GM12878 (cell line): ENCODE measurements at regions not wholly inside any gene's neighbourhood (a gene's known extent, or its start where the extent isn't known, plus 50 kb on each side); places are given as distances from the start of the nearest gene placed in this dataset.

Source experiments
- ATAC-seq: fragments of 200-7000 bp; cut with Tn5 transposase; 3 replicates; pipeline ENCODE4 v1.9.1; 2020; ENCODE audit warnings: mild to moderate bottlenecking, moderate library complexity
- BruUV-seq: library from RNA; stranded (reverse); fragments of 400-500 nt; replicated peaks from 2 replicates; lab custom pipeline; 2021; lab: Mats Ljungman, UMichigan
- CTCF ChIA-PET: fragments of 300-600 bp; sonication (Branson Sonifier 250); formaldehyde crosslinking; extraction: SDS; loops from one replicate; lab custom pipeline; 2021; ENCODE audit warnings: inconsistent platforms; lab: Yijun Ruan, JAX
- POLR2A ChIA-PET: fragments of 350-600 bp; formaldehyde crosslinking; extraction: SDS; loops from one replicate; lab custom pipeline; 2021; ENCODE audit warnings: inconsistent platforms; lab: Charles Lee
- RAD21 ChIA-PET: fragments of 300-600 bp; sonication (Branson Sonifier 250); formaldehyde crosslinking; loops from one replicate; lab custom pipeline; 2023; ENCODE audit warnings: antibody characterized with exemption; ENCODE audit not compliant: unreplicated experiment; lab: Charles Lee
- SMC1A ChIA-PET: fragments of 300-600 bp; sonication (Branson Sonifier 250); formaldehyde crosslinking; loops from one replicate; lab custom pipeline; 2023; ENCODE audit not compliant: unreplicated experiment, uncharacterized antibody; lab: Charles Lee
- DNase-seq: peaks from one replicate; pipeline ENCODE4 v3.0.0-alpha.2; 2011; ENCODE audit warnings: low read depth, low spot score
- FAIRE-seq: peaks from 3 replicates; lab custom pipeline; 2011; peaks lifted over from hg19 to GRCh38; lab: Jason Lieb, UNC
- H2AFZ ChIP-seq: 2 replicates; pipeline ENCODE4 v1.6.0; 2011; ENCODE audit warnings: low read depth, low read length, control low read depth; ENCODE audit not compliant: control insufficient read depth
- H3K27ac ChIP-seq: 2 replicates; pipeline ENCODE4 v1.5.1; 2011; ENCODE audit warnings: control low read depth; ENCODE audit not compliant: control insufficient read depth, insufficient read depth
- H3K27me3 ChIP-seq, 2 experiments: replicated peaks in 1 of 2; 2 replicates each; pipeline versions ENCODE4 v1.6.0 to v1.6.1; 2011; ENCODE audit warnings: low read length in 1 of 2; ENCODE audit not compliant: control insufficient read depth in 2 of 2, insufficient read depth in 2 of 2
- H3K36me3 ChIP-seq, 2 experiments: 2 replicates each; pipeline ENCODE4 v1.5.1; 2011; ENCODE audit warnings: low read length in 1 of 2; ENCODE audit not compliant: control insufficient read depth in 2 of 2, insufficient read depth in 2 of 2
- H3K4me1 ChIP-seq: 2 replicates; pipeline ENCODE4 v1.6.1; 2011; ENCODE audit warnings: mild to moderate bottlenecking, low read length, moderate library complexity, mixed read lengths; ENCODE audit not compliant: control insufficient read depth, insufficient read depth
- H3K4me2 ChIP-seq: 2 replicates; pipeline ENCODE4 v1.6.0; 2011; ENCODE audit warnings: control low read depth; ENCODE audit not compliant: control insufficient read depth, insufficient read depth
- H3K4me3 ChIP-seq: fragments of 200-600 bp; sonication (generic); 2 replicates; pipeline ENCODE4 v1.5.1; 2016
- H3K79me2 ChIP-seq: 2 replicates; pipeline ENCODE4 v1.6.0; 2011; ENCODE audit warnings: low read length; ENCODE audit not compliant: control insufficient read depth, insufficient read depth
- H3K9ac ChIP-seq: 2 replicates; pipeline ENCODE4 v1.8.0; 2011; ENCODE audit warnings: low read length, control low read depth, mixed read lengths; ENCODE audit not compliant: control insufficient read depth, insufficient read depth
- H3K9me3 ChIP-seq: replicated peaks from 3 replicates; pipeline ENCODE4 v1.5.1; 2011; ENCODE audit warnings: mild to moderate bottlenecking, low read length; ENCODE audit not compliant: control insufficient read depth, insufficient read depth
- H4K20me1 ChIP-seq: 2 replicates; pipeline ENCODE4 v1.6.0; 2011; ENCODE audit not compliant: control insufficient read depth, insufficient read depth
- ATF3 ChIP-seq: IDR thresholded peaks from 2 replicates; pipeline ENCODE4 v1.6.1; 2011; ENCODE audit warnings: low read depth, mild to moderate bottlenecking, low read length, moderate library complexity, borderline replicate concordance; ENCODE audit errors: extremely low read depth
- CUX1 ChIP-seq: IDR thresholded peaks from 2 replicates; pipeline ENCODE4 v1.6.1; 2012; ENCODE audit warnings: improper control_type of control experiment, low read depth, low read length; ENCODE audit not compliant: insufficient replicate concordance
- E2F8 ChIP-seq: fragments of 450-650 bp; IDR thresholded peaks from 2 replicates; pipeline ENCODE4 v1.6.1; 2018; ENCODE audit warnings: mild to moderate bottlenecking, low read depth, moderate library complexity; ENCODE audit not compliant: partially characterized antibody
- E4F1 ChIP-seq: fragments of 450-650 bp; IDR thresholded peaks from 2 replicates; pipeline ENCODE4 v1.6.1; 2018; ENCODE audit warnings: borderline replicate concordance, mild to moderate bottlenecking; ENCODE audit not compliant: partially characterized antibody
- NBN ChIP-seq: fragments of 450-650 bp; IDR thresholded peaks from 2 replicates; pipeline ENCODE4 v1.6.1; 2016
- PAX8 ChIP-seq: fragments of 450-650 bp; IDR thresholded peaks from 2 replicates; pipeline ENCODE4 v1.6.1; 2017; ENCODE audit warnings: mild to moderate bottlenecking, moderate library complexity
- RB1 ChIP-seq: fragments of 450-650 bp; formaldehyde crosslinking; IDR thresholded peaks from 2 replicates; pipeline ENCODE4 v1.6.1; 2017; ENCODE audit warnings: mild to moderate bottlenecking, borderline replicate concordance
- SKIL ChIP-seq: fragments of 450-650 bp; IDR thresholded peaks from 2 replicates; pipeline ENCODE4 v1.6.1; 2017; ENCODE audit warnings: mild to moderate bottlenecking, low read depth, inconsistent platforms; ENCODE audit not compliant: poor library complexity, severe bottlenecking
- SUPT20H ChIP-seq: IDR thresholded peaks from 2 replicates; pipeline ENCODE4 v1.6.1; 2011; ENCODE audit warnings: low read depth, mild to moderate bottlenecking, low read length, moderate library complexity, borderline replicate concordance; ENCODE audit not compliant: control insufficient read depth
- WGBS: methylation state at CpG from one replicate; pipeline ENCODE4 v1.1.6; 2016; ENCODE audit warnings: low lambda C conversion rate; ENCODE audit not compliant: insufficient replicate concordance, insufficient coverage; ENCODE audit errors: missing lambda C conversion rate; 5-methylcytosine and 5-hydroxymethylcytosine counted together
- in situ Hi-C: fragments of 300-500 bp; cut with MboI; formaldehyde crosslinking; loops from 9 replicates; pipeline ENCODE4 v1.14.3; 2018; ENCODE audit warnings: mixed read lengths
- intact Hi-C: fragments of 100-400 bp; cut with micrococcal nuclease; formaldehyde crosslinking; loops from one replicate; pipeline ENCODE4 v1.14.2; 2022; ENCODE audit not compliant: unreplicated experiment

- ATAC-seq = no peak
- TF ChIP-seq SKIL (no peak), RB1 (no peak), PAX8 (no peak), ATF3 (no peak), NBN (no peak), CUX1 (no peak), E2F8 (no peak), E4F1 (no peak), SUPT20H (no peak)
- 21% methylated on average over 2 of the region's 2 CpGs for WGBS
- H3K79me2 ChIP-seq = no peaks in the 10 kb centered on the region
- peaks cover 5% of the 10 kb centered on the region; the same call in 2 of the 3 replicates for H3K9me3 ChIP-seq
- H2AFZ ChIP-seq = no peak overlapping the region
- RAD21 ChIA-PET = no interaction called here
- POLR2A ChIA-PET = interaction anchor here (1.2 kb wide), 1 partner anchor 13 kb away, joined by 4 read pairs; no protein-coding TSS in a partner anchor
- H3K9ac ChIP-seq = no peak overlapping the region
- peaks cover 3% of the 10 kb centered on the region; the same call in 1 of the 2 replicates for H3K4me1 ChIP-seq
- no TSS peak for BruUV-seq
- no peak overlapping the region for H3K27ac ChIP-seq
- H4K20me1 ChIP-seq = no peaks in the 10 kb centered on the region
- H3K4me3 ChIP-seq = no peak overlapping the region
- peaks cover 0 to 10% of the 10 kb centered on the region in 2 experiments; a peak in 2 of 4 replicates for H3K36me3 ChIP-seq
- H3K4me2 ChIP-seq = no peak overlapping the region
- CTCF ChIA-PET = interaction anchor here (3.2 kb wide), 1 partner anchor 15 kb away, joined by 19 read pairs; no protein-coding TSS in a partner anchor
- in situ Hi-C loops = no loop called here
- DNase-seq = no peak
- SMC1A ChIA-PET = interaction anchor here (1.6 to 2.9 kb wide), 2 partner anchors 14 to 77 kb away, joined by 6 to 8 read pairs; no protein-coding TSS in a partner anchor
- H3K27me3 ChIP-seq = no peaks in the 10 kb centered on the region
- no peak for FAIRE-seq
- intact Hi-C loops = no loop called here
Observed at GRCh38 chr2:8391126-8391525, 290.7 kb upstream of the ID2 start.
